ENCODE measurements at regions not wholly inside any gene's neighbourhood (a gene's known extent, or its start where the extent isn't known, plus 50 kb on each side); places are given as distances from the start of the nearest gene placed in this dataset.

- H3K27ac ChIP-seq, result no peak overlapping the region
- H3K4me1 ChIP-seq (ENCODE audit: insufficient read depth), result peaks cover 22% of the 10 kb centered on the region
- H3K36me3 ChIP-seq (replicated peaks; ENCODE audit: insufficient read depth, low read depth), result no peaks in the 10 kb centered on the region
- no peaks in the 10 kb centered on the region for H3K27me3 ChIP-seq
- no peaks in the 10 kb centered on the region for H3K9me2 ChIP-seq (replicated peaks; ENCODE audit: insufficient read depth)
- no peaks in the 10 kb centered on the region for H3K9me3 ChIP-seq (ENCODE audit: low read depth)
- no peak for DNase-seq (ENCODE audit: low spot score)
- no peak overlapping the region for H3K4me3 ChIP-seq
- no peaks in the 10 kb centered on the region for H4K20me1 ChIP-seq (ENCODE audit: insufficient read depth, poor library complexity, severe bottlenecking)
- WGBS (ENCODE audit: low lambda C conversion rate, missing lambda C conversion rate), result 94% methylated on average over 4 of the region's 4 CpGs
- H3K79me2 ChIP-seq, result no peaks in the 10 kb centered on the region
- no peak overlapping the region for H2AFZ ChIP-seq
- no peak overlapping the region for H3K4me2 ChIP-seq
- TF ChIP-seq EZH2 (IDR thresholded peaks at IDR 0.05; ENCODE audit: borderline replicate concordance) (no peak), EZH2phosphoT487 (IDR thresholded peaks at IDR 0.05; ENCODE audit: low read depth, severe bottlenecking, unreplicated experiment) (no peak), CTCF (IDR thresholded peaks at IDR 0.05; ENCODE audit: poor library complexity) (no peak)
Measured at GRCh38 chr10:121041499-121041898, 190.3 kb downstream of the WDR11 start.

- Histone ChIP-seq H3K79me2 (no peaks in the 10 kb centered on the region), H3K4me1 (ENCODE audit: insufficient read depth) (peaks cover 18% of the 10 kb centered on the region), H3K4me2 (no peak overlapping the region), H2AFZ (no peak overlapping the region), H4K20me1 (ENCODE audit: insufficient read depth, poor library complexity, severe bottlenecking) (no peaks in the 10 kb centered on the region), H3K27me3 (no peaks in the 10 kb centered on the region), H3K9me3 (ENCODE audit: low read depth) (no peaks in the 10 kb centered on the region), H3K9me2 (replicated peaks; ENCODE audit: insufficient read depth) (no peaks in the 10 kb centered on the region), H3K27ac (no peak overlapping the region), H3K36me3 (replicated peaks; ENCODE audit: insufficient read depth, low read depth) (no peaks in the 10 kb centered on the region), H3K4me3 (no peak overlapping the region)
- DNase-seq (ENCODE audit: low spot score), result no peak
- 87% methylated on average over 3 of the region's 3 CpGs for WGBS (ENCODE audit: low lambda C conversion rate, missing lambda C conversion rate)
- no peak for TF ChIP-seq EZH2phosphoT487 (IDR thresholded peaks at IDR 0.05; ENCODE audit: low read depth, severe bottlenecking, unreplicated experiment)
- TF ChIP-seq CTCF (IDR thresholded peaks at IDR 0.05; ENCODE audit: poor library complexity), result no peak
- TF ChIP-seq EZH2 (IDR thresholded peaks at IDR 0.05; ENCODE audit: borderline replicate concordance), result no peak
Measured at GRCh38 chr10:121041906-121042305, 190.7 kb downstream of the WDR11 start.

- Histone ChIP-seq H3K9me2 (replicated peaks; ENCODE audit: insufficient read depth) (no peaks in the 10 kb centered on the region), H3K79me2 (no peaks in the 10 kb centered on the region), H3K4me2 (no peak overlapping the region), H3K4me3 (no peak overlapping the region), H3K27ac (no peak overlapping the region), H3K27me3 (no peaks in the 10 kb centered on the region), H3K9me3 (ENCODE audit: low read depth) (no peaks in the 10 kb centered on the region), H4K20me1 (ENCODE audit: insufficient read depth, poor library complexity, severe bottlenecking) (no peaks in the 10 kb centered on the region), H2AFZ (no peak overlapping the region), H3K36me3 (replicated peaks; ENCODE audit: insufficient read depth, low read depth) (no peaks in the 10 kb centered on the region), H3K4me1 (ENCODE audit: insufficient read depth) (peaks cover 14% of the 10 kb centered on the region)
- WGBS (ENCODE audit: low lambda C conversion rate, missing lambda C conversion rate), result 96% methylated on average over 3 of the region's 3 CpGs
- TF ChIP-seq EZH2phosphoT487 (IDR thresholded peaks at IDR 0.05; ENCODE audit: low read depth, severe bottlenecking, unreplicated experiment) (no peak), EZH2 (IDR thresholded peaks at IDR 0.05; ENCODE audit: borderline replicate concordance) (no peak), CTCF (IDR thresholded peaks at IDR 0.05; ENCODE audit: poor library complexity) (no peak)
- no peak for DNase-seq (ENCODE audit: low spot score)
Measured at GRCh38 chr10:121042342-121042741, 191.2 kb downstream of the WDR11 start.
